Smooth muscle cell (in vitro differentiated cells): ENCODE measurements at regions not wholly inside any gene's neighbourhood (a gene's known extent, or its start where the extent isn't known, plus 50 kb on each side); places are given as distances from the start of the nearest gene placed in this dataset.

Experiments used
- DNase-seq: peaks from one replicate; lab custom pipeline; 2025; ENCODE audit not compliant: unreplicated experiment; lab: John Stamatoyannopoulos, UW
- H2AFZ ChIP-seq: fragments of 200-600 bp; sonication (generic); 2 replicates; pipeline ENCODE4 v1.6.0; 2016; ENCODE audit warnings: antibody characterized with exemption, low read depth, mild to moderate bottlenecking
- H3F3A ChIP-seq: fragments of 200-600 bp; sonication (generic); 2 replicates; pipeline ENCODE4 v1.6.0; 2017; ENCODE audit warnings: antibody characterized with exemption, low read depth
- H3K27ac ChIP-seq: fragments of 200-600 bp; sonication (generic); 2 replicates; pipeline ENCODE4 v1.5.1; 2016; ENCODE audit warnings: low read depth, mild to moderate bottlenecking
- H3K27me3 ChIP-seq: fragments of 200-600 bp; sonication (generic); 2 replicates; pipeline ENCODE4 v1.6.1; 2016; ENCODE audit warnings: low read depth, mild to moderate bottlenecking
- H3K36me3 ChIP-seq: fragments of 200-600 bp; sonication (generic); 2 replicates; pipeline ENCODE4 v1.5.1; 2016; ENCODE audit warnings: low read depth
- H3K4me1 ChIP-seq: fragments of 200-600 bp; sonication (generic); 2 replicates; pipeline ENCODE4 v1.5.1; 2016; ENCODE audit warnings: low read depth
- H3K4me2 ChIP-seq: fragments of 200-600 bp; sonication (generic); 2 replicates; pipeline ENCODE4 v1.6.0; 2016; ENCODE audit warnings: mild to moderate bottlenecking
- H3K4me3 ChIP-seq: fragments of 200-600 bp; sonication (generic); 2 replicates; pipeline ENCODE4 v1.5.1; 2016; ENCODE audit warnings: mild to moderate bottlenecking
- H3K79me2 ChIP-seq: fragments of 200-600 bp; sonication (generic); 2 replicates; pipeline ENCODE4 v1.6.0; 2016; ENCODE audit warnings: low read depth, mild to moderate bottlenecking
- H3K9ac ChIP-seq: fragments of 200-600 bp; sonication (generic); 2 replicates; pipeline ENCODE4 v1.6.0; 2016; ENCODE audit warnings: low read depth
- H3K9me3 ChIP-seq: fragments of 200-600 bp; sonication (generic); replicated peaks from 2 replicates; pipeline ENCODE4 v1.5.1; 2016; ENCODE audit warnings: low read depth
- H4K20me1 ChIP-seq: fragments of 200-600 bp; sonication (generic); 2 replicates; pipeline ENCODE4 v1.6.0; 2016; ENCODE audit warnings: low read depth
- CTCF ChIP-seq: fragments of 200-600 bp; sonication (generic); IDR thresholded peaks from 2 replicates; pipeline ENCODE4 v1.5.1; 2017; ENCODE audit warnings: borderline replicate concordance, mild to moderate bottlenecking, antibody characterized with exemption; ENCODE audit not compliant: insufficient read depth, poor library complexity, severe bottlenecking
- WGBS: methylation state at CpG from one replicate; pipeline ENCODE4 v1.1.7; 2016; ENCODE audit warnings: low lambda C conversion rate; 5-methylcytosine and 5-hydroxymethylcytosine counted together

GRCh38 chr2:236658974-236659757 is 89.5 kb downstream of the ACKR3 start:
- Histone ChIP-seq H3K27ac (no peak overlapping the region), H3K9me3 (no peaks in the 10 kb centered on the region), H3K4me3 (no peak overlapping the region), H3K27me3 (no peaks in the 10 kb centered on the region), H3K9ac (no peak overlapping the region), H3K79me2 (no peaks in the 10 kb centered on the region), H3K36me3 (no peaks in the 10 kb centered on the region), H3F3A (peaks cover 15% of the 10 kb centered on the region), H2AFZ (no peak overlapping the region), H4K20me1 (no peaks in the 10 kb centered on the region), H3K4me2 (peak overlapping the region; percentile 49), H3K4me1 (peaks cover 39% of the 10 kb centered on the region)
- WGBS = 87% methylated on average over 16 of the region's 16 CpGs
- no peak for TF ChIP-seq CTCF
- no peak for DNase-seq

GRCh38 chr2:236659758-236660150 is 90.1 kb downstream of the ACKR3 start:
- H3K27ac ChIP-seq = no peak overlapping the region
- WGBS = 29% methylated on average over 5 of the region's 5 CpGs
- H3K36me3 ChIP-seq = no peaks in the 10 kb centered on the region
- DNase-seq = no peak
- no peaks in the 10 kb centered on the region for H3K9me3 ChIP-seq
- TF ChIP-seq CTCF = no peak
- no peaks in the 10 kb centered on the region for H4K20me1 ChIP-seq
- peaks cover 39% of the 10 kb centered on the region for H3K4me1 ChIP-seq
- H3K79me2 ChIP-seq = no peaks in the 10 kb centered on the region
- H2AFZ ChIP-seq = no peak overlapping the region
- H3K27me3 ChIP-seq = no peaks in the 10 kb centered on the region
- H3F3A ChIP-seq = peaks cover 17% of the 10 kb centered on the region
- no peak overlapping the region for H3K4me3 ChIP-seq
- no peak overlapping the region for H3K9ac ChIP-seq
- peak overlapping the region; percentile 49 for H3K4me2 ChIP-seq

GRCh38 chr2:236661061-236661761 is 91.6 kb downstream of the ACKR3 start:
- H3K27me3 ChIP-seq = no peaks in the 10 kb centered on the region
- peaks cover 39% of the 10 kb centered on the region for H3K4me1 ChIP-seq
- no peak for TF ChIP-seq CTCF
- H3K4me3 ChIP-seq = no peak overlapping the region
- H3K36me3 ChIP-seq = no peaks in the 10 kb centered on the region
- peaks cover 22% of the 10 kb centered on the region for H3F3A ChIP-seq
- H3K4me2 ChIP-seq = peak overlapping the region; percentile 49
- no peak for DNase-seq
- no peaks in the 10 kb centered on the region for H4K20me1 ChIP-seq
- H3K9me3 ChIP-seq = no peaks in the 10 kb centered on the region
- WGBS = 35% methylated on average over 4 of the region's 4 CpGs
- H2AFZ ChIP-seq = no peak overlapping the region
- no peaks in the 10 kb centered on the region for H3K79me2 ChIP-seq
- H3K27ac ChIP-seq = peak overlapping the region; percentile 74
- H3K9ac ChIP-seq = no peak overlapping the region

DNA sequence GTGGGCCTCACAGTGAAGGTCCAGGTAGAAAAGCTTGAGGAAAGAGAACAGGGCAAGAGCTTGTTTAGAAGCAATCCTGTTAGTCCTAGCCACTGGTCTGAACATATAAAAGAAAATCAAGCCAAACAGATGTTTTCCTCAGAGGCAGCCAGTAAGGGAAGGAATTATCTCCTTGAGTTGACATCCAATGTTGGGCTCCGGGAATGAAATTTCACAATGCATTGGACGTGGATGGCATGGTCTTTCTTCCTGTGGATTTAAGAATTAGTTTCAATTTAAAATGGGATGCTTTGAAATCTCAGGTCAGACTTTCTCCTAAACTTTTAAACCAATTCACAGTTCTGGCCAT is 92.1 kb downstream of the ACKR3 start:
- no peak overlapping the region for H3K4me3 ChIP-seq
- no peaks in the 10 kb centered on the region for H3K9me3 ChIP-seq
- H3K79me2 ChIP-seq = no peaks in the 10 kb centered on the region
- H2AFZ ChIP-seq = no peak overlapping the region
- peak overlapping the region; percentile 74 for H3K27ac ChIP-seq
- H3F3A ChIP-seq = peaks cover 22% of the 10 kb centered on the region
- H3K4me2 ChIP-seq = peak overlapping the region; percentile 47
- H3K36me3 ChIP-seq = no peaks in the 10 kb centered on the region
- H4K20me1 ChIP-seq = no peaks in the 10 kb centered on the region
- no peak overlapping the region for H3K9ac ChIP-seq
- no peaks in the 10 kb centered on the region for H3K27me3 ChIP-seq
- DNase-seq = no peak
- H3K4me1 ChIP-seq = peaks cover 39% of the 10 kb centered on the region
- no peak for TF ChIP-seq CTCF
- 25% methylated on average over 2 of the region's 2 CpGs for WGBS
